GM11168 (cell line): ENCODE measurements at regions not wholly inside any gene's neighbourhood (a gene's known extent, or its start where the extent isn't known, plus 50 kb on each side); places are given as distances from the start of the nearest gene placed in this dataset.
"Not testable (repeated sequence)": the region's sequence is repeated elsewhere in the genome, so short reads cannot be mapped to it uniquely, and the experiment has no call there.

Experiments
- in situ Hi-C: fragments of 300-500 bp; cut with MboI; formaldehyde crosslinking; loops from one replicate; pipeline ENCODE4 v1.12.0; 2022; ENCODE audit warnings: low sequenced_read_pairs; ENCODE audit not compliant: unreplicated experiment

DNA sequence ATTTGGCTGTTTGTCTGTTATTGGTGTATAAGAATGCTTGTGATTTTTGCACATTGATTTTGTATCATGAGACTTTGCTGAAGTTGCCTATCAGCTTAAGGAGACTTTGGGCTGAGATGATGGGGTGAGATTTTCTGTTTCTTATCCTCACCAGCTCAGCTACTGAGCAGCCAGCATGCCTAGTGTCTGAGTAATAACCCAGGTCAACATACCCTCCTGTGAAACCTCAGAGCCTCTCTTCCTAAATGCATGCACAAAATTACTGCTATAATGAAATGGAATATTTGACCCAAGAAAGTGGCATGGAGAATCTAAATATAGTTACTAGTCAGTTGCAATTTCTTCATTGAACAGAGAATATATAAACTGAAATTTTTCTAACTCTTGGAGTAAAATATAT, 220.8 kb downstream of the MINAR1 start:
- in situ Hi-C loops, result not testable (repeated sequence)

DNA sequence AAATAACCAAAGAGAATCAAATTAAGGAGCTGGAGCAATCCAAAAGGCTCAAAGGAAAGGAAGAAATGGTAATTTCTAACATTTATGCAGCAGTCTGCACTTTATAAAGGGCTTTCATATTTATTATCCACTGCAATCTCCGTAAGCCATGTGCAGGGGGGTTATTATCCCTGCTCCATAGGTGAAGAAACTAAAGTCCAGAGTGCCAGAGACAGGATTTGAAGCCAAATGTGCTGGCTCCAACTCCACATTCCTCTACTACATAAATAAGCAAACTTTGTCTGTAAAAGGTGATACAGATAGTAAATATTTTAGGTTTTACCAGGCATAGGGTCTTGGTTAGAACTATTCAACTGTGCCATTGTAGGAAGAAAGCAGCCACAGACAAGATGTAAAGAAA, 221.4 kb downstream of the MINAR1 start:
- in situ Hi-C loops, result no loop called here

DNA sequence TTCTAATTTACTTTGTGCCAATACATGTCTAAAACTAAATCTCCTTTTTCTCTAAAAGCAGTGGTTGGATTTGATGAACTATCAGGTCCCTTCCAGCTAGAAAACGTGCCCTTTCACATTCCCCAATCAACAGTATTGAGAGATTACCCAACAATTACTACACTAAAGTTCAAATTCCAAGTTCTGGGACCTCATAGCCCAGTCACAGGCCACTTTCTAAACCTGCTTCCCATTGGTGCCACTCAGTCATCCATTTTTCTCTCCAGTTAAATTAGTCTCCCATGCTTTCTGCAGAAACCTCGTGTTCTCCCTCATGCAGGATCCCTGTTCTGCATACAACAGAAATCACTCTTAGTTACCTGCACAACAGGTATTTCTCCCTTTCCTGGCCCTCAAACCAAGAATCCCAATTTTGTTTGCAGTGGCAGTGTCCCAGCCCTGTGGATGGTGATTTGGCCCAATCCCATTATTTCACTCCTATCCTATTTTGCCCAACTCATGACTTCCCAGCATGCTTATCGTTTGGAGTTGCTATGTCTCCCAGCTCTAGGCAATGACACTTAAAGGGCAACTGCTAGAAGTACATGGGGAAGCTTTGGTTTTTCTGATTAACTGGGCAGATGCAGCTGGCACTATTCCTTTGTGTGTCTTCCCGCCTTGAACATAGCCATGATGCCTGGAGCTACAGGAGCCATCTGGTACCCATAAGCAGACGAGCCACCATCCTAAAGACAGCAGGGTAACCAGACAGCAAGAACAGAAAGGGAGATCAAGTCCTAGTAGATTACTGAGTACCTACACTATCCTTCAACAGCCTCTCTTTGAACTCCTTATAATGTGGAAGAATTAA, 224.2 kb downstream of the MINAR1 start:
- in situ Hi-C loops, result no loop called here

DNA sequence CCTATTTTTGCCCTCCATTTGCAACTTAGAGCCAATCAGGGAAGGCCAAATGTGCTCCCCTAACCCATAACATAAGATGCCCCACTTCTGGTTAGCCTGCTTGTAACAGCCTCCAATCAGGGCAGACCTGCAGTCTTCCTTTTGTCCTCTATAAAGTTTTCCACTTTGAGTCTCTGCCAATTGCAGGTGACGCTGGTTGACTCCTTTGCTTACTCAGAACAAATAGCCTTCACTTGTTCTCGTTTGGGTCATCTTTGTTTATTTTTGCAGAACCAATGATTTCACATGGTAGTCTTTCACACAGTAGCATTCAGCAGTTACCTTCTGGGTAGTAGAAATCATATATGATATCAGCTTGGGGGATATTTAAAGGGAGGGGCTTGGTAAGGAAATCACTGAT, 225.6 kb downstream of the MINAR1 start:
- in situ Hi-C loops, result no loop called here

DNA sequence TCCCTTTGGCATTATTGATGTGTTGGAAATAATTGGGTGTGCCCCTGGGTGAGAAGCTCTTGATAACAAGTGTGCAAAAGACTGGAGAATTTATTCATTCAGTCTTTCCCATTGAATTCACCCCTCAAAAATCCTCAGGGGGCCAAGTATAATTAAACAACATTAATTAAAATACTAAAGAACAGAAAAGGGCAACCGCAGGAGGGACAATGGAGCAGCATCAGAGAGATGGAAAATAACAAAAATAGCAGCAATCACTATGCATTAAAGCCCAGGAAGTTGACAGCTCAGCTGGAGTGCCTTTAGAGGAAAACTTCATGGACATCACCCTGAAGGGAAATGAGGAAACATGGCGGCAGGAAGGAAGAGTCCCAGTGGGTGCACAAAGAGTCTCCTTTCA, 227.6 kb downstream of the MINAR1 start:
- in situ Hi-C loops, result no loop called here

DNA sequence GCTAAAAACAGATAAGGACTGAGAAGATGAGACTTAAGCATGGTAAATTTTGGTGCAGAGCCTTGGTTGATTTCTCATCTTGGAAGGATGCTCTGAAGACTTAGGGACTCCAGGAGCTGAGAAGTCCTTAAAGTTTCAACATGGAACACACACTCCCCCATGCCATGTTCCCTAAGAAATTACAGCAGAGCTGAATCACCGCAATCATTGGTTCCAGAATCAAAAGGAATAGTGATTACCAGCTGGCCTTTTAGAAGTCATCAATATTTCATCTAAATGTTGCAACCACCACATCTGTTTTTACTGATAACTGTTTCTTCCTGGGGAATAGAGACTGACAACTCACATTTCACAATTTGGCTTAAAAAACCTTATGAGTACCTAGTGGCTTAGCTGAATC, 229.3 kb downstream of the MINAR1 start:
- in situ Hi-C loops, result no loop called here

DNA sequence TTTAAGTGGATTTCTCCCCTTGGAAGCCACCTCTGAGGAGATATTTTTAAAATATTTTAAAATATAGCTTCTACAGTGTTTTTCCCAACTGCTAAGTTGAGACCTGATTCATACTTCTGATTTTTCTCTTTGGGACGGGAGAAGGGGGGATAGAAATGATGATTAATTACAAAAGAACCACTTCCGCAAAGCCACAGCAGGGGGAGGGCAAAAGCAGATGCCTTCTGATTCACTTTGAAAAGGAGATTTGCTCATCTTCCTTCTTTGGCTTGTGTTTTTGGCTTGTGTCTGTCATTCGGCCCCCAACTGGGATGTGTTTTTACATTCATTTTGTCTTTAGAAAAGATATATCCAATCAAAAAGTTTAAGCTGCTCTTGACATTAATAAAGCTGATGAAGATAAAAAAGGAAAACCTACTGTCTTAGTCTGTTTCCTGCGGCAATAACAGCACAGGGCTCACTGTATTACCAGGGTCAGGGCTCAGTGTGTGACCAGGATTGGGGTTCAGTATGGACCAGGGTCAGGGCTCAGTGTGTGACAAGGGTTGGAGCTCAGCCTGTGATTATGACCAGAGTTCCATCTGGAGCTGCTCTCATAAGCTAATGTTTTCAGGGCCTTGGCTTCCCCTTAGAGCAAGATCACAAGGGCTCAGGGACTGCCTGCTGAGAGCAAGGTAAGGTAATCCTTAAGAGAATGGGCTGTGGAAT, 223.2 kb downstream of the MTHFS start:
- in situ Hi-C loops, result no loop called here

DNA sequence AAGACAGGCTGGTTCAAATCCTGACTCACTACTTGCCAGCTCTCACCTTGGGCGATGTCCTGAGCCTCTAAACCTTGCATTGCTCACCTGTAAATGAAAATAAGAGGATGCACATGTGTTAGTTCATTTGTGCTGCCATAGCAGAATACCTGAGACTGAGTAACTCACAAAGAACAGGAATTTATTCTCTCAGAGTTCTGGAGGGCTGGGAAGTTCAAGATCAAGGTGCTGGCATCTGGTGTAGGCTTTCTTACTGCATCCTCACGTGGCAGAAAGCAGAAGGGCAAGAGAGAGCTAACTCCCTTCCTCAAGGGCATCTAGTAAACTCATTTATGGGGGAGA, 222.7 kb downstream of the MTHFS start:
- in situ Hi-C loops, result no loop called here

DNA sequence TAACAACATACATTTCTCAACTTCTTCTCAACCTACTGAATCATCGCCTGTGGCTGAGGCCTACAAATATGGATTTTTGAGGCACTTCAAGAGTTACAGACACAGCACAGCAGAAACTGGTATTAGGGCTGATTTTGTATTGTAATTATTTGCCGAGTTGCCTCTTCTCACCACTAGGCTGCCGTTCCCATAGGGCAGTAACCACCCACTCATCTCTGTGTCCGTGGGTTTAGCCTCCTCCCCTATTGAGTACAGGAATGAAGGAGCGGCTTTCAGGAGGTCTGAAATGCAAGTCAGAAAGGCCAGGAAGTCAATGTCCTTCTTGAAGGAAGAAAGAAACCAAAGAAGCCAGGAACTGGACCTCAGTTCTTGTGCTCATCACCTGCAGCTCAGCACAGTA, 220.8 kb downstream of the MTHFS start:
- in situ Hi-C loops, result no loop called here

DNA sequence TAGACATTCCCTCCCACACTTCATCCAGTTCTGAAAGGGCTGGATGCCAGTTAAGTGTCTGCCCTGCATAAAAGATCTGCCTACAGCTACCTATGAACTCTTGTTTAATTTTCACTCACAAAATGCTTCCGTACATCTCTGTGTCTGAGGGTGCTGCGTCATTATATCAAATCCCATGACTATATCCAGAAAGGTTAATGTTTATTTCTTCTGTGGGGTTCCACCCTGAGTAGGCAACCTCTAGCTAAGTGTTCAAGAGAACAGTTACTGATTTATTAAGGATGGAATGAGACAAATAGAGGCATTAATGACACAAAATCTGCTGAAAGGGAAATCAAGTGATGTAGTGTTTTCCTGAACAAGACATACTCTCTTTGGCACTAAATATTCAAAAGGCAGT, 220.2 kb downstream of the MTHFS start:
- in situ Hi-C loops, result no loop called here

DNA sequence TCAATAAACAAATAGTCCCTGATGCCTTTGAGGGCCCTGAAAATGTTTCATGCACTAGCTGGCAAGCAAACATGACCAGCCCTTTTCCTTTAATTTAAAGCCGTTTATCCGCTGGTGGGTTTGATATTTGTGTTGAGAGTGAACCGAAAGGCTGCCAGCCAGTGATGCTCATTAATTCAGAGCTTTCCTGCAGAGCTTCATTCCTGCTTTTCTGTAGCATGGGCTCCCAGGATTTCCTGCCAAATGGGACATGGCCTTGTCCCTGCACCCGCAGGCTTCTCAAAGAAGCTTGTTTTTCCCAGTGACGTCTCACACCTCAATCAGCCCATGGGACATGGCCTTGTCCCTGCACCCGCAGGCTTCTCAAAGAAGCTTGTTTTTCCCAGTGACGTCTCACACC, 219.6 kb downstream of the MTHFS start:
- in situ Hi-C loops, result no loop called here

DNA sequence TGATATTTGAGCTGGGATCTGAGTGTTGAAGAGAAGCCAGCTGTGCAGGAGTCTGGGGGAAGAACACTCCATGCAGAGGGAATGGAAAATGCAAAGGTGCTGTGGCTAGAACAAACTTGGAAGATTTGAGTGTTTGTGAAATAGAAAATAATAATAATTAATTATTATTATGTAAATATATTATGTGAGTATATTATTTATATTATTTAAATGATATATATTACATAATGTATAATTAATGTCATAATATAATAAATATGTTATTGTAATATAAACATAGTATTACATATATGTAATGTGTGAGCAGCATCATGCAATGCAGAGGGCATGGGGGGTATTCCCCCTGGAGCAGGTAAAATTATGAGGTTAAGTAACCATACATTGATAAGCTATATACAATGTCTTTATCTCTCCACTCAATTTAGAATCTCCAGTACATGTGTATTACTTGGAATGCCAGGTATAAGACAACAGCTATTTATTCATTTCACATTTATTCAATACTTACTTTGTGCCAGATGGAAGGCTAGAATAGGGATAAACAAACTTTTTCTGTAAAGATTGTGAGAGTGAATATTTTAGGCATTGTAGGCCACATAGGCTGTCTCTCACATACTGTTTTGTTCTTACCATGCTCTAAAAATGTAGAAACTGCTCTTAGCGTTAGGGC, 218.6 kb downstream of the MTHFS start:
- in situ Hi-C loops, result no loop called here

DNA sequence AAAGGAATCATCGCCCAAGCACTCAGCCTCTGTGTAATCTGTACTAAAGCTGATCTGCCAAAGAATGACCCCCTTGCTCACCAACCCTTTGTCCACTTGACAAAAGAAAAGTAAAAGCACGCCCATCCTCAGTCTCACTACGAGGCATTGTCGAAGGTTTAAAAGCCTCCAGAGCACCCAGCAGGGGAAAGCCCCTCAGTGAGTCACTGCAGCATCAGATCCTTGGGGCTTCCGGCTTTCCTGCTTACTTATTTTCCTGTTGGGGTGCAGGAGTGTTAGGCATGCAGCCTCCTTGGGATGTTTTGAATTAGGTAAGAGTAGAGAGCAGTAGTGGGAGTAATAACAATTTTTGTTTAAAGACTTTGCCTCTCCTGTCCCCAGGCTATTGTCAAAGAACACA, 216.1 kb downstream of the MTHFS start:
- in situ Hi-C loops, result no loop called here

DNA sequence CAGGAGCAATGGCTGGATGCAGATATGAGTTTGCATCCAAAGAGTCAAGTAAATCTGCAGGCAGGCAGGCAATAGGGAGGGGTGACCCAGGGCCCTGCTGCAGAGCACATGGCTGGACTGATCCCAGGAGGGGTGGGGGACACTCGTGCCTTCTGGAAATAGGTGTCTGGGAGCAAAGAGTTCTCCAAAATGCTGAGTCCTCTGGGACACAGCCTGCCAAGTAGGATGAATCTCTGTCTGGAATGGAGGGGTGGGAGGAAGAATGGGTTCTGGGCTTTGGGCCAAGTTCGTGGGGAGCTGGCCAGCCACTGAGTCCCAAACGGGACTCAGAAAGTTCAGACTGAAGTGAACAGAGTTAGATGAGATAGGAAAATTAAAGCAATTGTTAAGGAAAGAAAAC, 214.5 kb downstream of the MTHFS start:
- in situ Hi-C loops, result no loop called here

DNA sequence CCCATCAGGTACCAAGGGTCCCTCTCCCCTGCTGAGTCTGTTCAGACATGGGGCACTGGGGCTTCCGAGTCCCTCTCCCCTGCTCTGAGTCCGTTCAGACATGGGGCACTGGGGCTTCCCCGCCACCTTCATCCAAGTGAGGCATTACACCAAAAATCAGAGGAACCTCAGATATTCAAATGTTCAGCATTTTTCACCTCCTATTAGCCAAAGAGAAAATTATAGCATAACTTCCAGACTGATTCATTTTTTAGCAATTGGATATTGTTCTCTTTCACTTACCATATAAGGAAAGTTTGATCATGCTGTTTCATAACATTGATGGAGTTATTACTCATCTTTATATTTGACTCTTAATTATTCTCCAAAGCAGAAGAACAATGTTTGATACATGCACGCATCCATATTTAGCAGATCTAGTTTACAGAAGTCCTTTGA, 213.9 kb downstream of the MTHFS start:
- in situ Hi-C loops, result no loop called here

DNA sequence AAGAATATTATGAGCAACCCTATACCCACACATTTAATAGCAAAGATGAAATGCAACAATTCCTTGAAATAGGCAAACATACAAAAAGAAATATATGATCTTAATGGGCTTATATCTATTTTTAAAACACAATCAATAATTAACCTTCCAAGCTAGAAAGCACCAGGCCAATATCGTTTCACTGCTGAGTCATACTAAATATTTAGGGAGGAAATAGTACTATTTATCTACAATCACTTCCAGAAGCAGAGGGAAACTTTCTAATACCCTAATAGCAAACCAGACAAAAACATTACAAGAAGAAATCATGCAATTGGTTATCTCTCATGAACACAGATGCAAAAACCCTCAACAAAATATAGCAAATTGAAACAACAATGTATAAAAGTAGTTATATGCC, 207.8 kb downstream of the MTHFS start:
- in situ Hi-C loops, result no loop called here

DNA sequence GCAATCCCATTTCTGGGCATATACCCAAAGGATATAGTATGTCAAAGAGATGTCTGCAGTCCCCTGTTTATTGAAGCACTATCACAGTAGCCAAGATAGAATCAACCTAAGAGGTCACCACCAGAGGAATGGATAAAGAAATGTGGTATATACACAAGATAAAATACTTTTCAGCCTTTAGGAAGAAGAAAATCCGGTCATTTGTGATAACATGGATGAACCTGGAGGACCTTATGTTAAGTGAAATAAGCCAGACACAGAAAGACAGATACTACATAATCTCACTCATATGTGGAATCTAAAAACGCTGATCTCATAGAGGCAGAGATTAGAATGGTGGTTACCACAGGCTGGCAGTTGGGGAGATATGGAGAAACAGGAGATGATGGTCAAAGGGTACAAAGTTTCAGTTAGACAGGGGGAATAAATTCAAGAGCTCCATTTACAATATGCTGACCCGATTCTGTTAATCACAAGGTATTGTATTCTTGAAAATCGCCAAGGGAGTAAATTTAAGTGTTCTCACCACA, 195.8 kb downstream of the MTHFS start:
- in situ Hi-C loops, result no loop called here

DNA sequence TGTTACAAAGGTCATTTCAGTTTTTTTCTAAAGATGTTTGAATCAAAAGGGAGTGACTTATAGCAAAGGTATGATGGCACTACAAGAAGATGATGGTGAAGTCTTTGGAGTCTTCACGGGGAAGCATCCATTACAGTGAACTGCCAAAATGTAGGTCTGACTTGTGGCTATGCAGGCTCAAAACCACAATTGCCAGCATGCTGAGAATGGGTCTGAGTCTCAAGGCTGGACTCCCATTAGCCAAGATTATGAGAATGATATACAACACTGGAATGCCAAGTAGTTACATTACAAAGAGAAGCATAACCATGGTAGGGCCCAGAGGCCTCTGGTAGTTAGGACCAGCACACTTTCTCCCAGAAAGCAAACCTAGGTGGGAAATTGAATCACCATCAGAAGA, 194.2 kb downstream of the MTHFS start:
- in situ Hi-C loops, result no loop called here

DNA sequence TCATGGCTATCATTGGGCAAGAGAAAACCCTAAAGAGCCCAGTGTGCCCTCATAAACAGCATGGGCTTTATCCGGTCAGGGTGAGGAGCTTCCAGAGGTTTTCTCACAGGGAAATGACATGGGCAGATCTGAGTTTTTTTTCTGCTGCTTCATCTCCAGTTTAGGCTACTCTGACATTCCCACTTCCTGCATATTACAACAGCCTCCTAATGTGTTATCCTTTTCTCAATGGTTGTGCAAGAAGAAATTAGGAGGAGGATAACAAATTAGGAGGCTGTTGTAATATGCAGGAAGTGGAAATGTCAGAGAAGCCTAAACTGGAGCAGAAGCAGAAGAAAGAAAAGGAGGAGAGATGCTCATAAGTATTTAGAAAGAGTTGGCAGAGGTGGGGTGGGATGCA, 175.6 kb downstream of the MTHFS start:
- in situ Hi-C loops, result no loop called here

DNA sequence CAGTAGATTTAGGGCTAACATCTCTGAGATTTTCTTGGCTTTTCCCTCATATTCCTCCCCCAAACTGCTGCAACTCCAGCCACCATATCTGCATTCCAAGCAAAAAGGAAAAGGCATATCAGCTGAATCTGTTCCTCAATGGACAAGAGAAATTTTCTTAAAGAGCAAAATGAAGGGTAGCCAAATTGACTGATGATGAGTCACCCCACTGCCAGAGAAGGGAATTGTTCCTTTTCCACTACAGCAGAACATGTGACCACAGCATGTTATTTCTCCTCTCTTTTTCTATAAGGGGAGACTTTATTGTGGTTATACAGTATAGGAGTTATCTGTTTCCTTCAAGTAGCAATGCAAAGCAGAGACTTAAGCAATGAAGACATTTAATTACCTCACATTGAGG, 172.5 kb downstream of the MTHFS start:
- in situ Hi-C loops, result no loop called here

DNA sequence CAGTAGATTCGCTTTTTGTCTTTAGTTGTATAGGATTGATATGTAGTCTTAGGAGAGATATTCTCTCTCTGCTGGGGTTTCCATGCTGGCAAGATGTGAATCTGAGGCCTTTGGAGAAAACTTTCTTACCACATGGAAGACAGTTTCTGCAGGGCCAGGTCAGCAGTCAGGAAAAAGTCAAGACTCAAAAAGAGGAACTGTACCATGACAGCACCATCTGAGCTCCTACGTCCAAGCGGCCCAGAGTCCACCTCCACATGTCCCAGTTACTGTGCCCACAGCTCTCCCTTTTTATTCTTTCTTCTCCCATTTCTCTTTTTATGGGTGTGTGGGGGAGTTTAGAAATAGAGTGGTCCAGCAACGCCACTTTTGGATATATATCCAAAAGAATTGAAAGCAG, 172.0 kb downstream of the MTHFS start:
- in situ Hi-C loops, result no loop called here
